H9 (cell line): ENCODE measurements at regions not wholly inside any gene's neighbourhood (a gene's known extent, or its start where the extent isn't known, plus 50 kb on each side); places are given as distances from the start of the nearest gene placed in this dataset.

Experiments
- DNase-seq: peaks from one replicate; pipeline ENCODE4 v3.0.0-alpha.2; 2017
- H2AFZ ChIP-seq: one replicate; pipeline ENCODE4 v1.6.1; 2013; ENCODE audit warnings: mild to moderate bottlenecking, low read length, control low read depth, moderate library complexity
- H2AK5ac ChIP-seq: 2 replicates; pipeline ENCODE4 v1.6.1; 2013; ENCODE audit warnings: low read length, control low read depth, mixed read lengths; ENCODE audit not compliant: insufficient read length
- H2BK120ac ChIP-seq: one replicate; pipeline ENCODE4 v1.6.1; 2013; ENCODE audit warnings: low read depth, mild to moderate bottlenecking, low read length, control low read depth, inconsistent platforms; ENCODE audit not compliant: poor library complexity, severe bottlenecking
- H2BK12ac ChIP-seq: 2 replicates; pipeline ENCODE4 v1.6.1; 2013; ENCODE audit warnings: low read length, control low read depth, mixed read lengths, low read depth; ENCODE audit not compliant: insufficient read length
- H2BK15ac ChIP-seq: 2 replicates; pipeline ENCODE4 v1.6.1; 2013; ENCODE audit warnings: low read depth, low read length, control low read depth
- H2BK20ac ChIP-seq: one replicate; pipeline ENCODE4 v1.6.1; 2013; ENCODE audit warnings: low read depth, mild to moderate bottlenecking, low read length, control low read depth, inconsistent platforms; ENCODE audit not compliant: poor library complexity, severe bottlenecking
- H2BK5ac ChIP-seq: 2 replicates; pipeline ENCODE4 v1.6.1; 2013; ENCODE audit warnings: low read length, control low read depth, mixed read lengths; ENCODE audit not compliant: insufficient read length
- H3K14ac ChIP-seq: 2 replicates; pipeline ENCODE4 v1.6.1; 2013; ENCODE audit warnings: low read length, control low read depth; ENCODE audit not compliant: insufficient read depth
- H3K18ac ChIP-seq: 2 replicates; pipeline ENCODE4 v1.6.1; 2013; ENCODE audit warnings: low read depth, mild to moderate bottlenecking, mixed read lengths, low read length, control low read depth; ENCODE audit not compliant: insufficient read length
- H3K23ac ChIP-seq: 2 replicates; pipeline ENCODE4 v1.6.1; 2013; ENCODE audit warnings: low read length, control low read depth, mixed read lengths, low read depth; ENCODE audit not compliant: insufficient read length
- H3K23me2 ChIP-seq: 2 replicates; pipeline ENCODE4 v1.6.1; 2013; ENCODE audit warnings: low read depth, mild to moderate bottlenecking, mixed read lengths, low read length, control low read depth; ENCODE audit not compliant: insufficient read length, poor library complexity, severe bottlenecking
- H3K27ac ChIP-seq: 2 replicates; pipeline ENCODE4 v1.5.1; 2013; ENCODE audit warnings: low read length, control low read depth, mixed read lengths, low read depth; ENCODE audit not compliant: insufficient read length
- H3K27me3 ChIP-seq: 2 replicates; pipeline ENCODE4 v1.6.1; 2013; ENCODE audit warnings: low read length, control low read depth, inconsistent platforms; ENCODE audit not compliant: insufficient read depth
- H3K4ac ChIP-seq: 2 replicates; pipeline ENCODE4 v1.6.1; 2013; ENCODE audit warnings: low read depth, mild to moderate bottlenecking, control low read depth, inconsistent platforms, low read length, moderate library complexity
- H3K4me1 ChIP-seq: 2 replicates; pipeline ENCODE4 v1.6.1; 2013; ENCODE audit warnings: low read length, control low read depth, inconsistent platforms; ENCODE audit not compliant: insufficient read depth
- H3K4me2 ChIP-seq: 2 replicates; pipeline ENCODE4 v1.6.1; 2013; ENCODE audit warnings: low read length, control low read depth, mixed read lengths; ENCODE audit not compliant: insufficient read length, insufficient read depth
- H3K56ac ChIP-seq: 2 replicates; pipeline ENCODE4 v1.6.1; 2013; ENCODE audit warnings: low read depth, mild to moderate bottlenecking, mixed read lengths, low read length, control low read depth; ENCODE audit not compliant: insufficient read length
- H3K79me1 ChIP-seq: 2 replicates; pipeline ENCODE4 v1.6.1; 2013; ENCODE audit warnings: low read depth, mild to moderate bottlenecking, moderate library complexity, low read length, control low read depth, inconsistent platforms; ENCODE audit not compliant: insufficient read depth, poor library complexity, severe bottlenecking
- H3K79me2 ChIP-seq: 2 replicates; pipeline ENCODE4 v1.6.1; 2013; ENCODE audit warnings: low read length, control low read depth, inconsistent platforms; ENCODE audit not compliant: insufficient read depth
- H3K9ac ChIP-seq: 2 replicates; pipeline ENCODE4 v1.6.1; 2013; ENCODE audit warnings: low read length, control low read depth, mixed read lengths; ENCODE audit not compliant: insufficient read length; ENCODE audit errors: extremely low read depth
- H3K9me3 ChIP-seq: one replicate; pipeline ENCODE4 v1.6.1; 2013; ENCODE audit warnings: low read depth, low read length, inconsistent platforms; ENCODE audit not compliant: control insufficient read depth
- H3T11ph ChIP-seq: one replicate; pipeline ENCODE4 v1.6.1; 2013; ENCODE audit warnings: mild to moderate bottlenecking, low read length, control low read depth, inconsistent platforms
- H4K20me1 ChIP-seq: one replicate; pipeline ENCODE4 v1.6.1; 2013; ENCODE audit not compliant: control insufficient read depth, insufficient read length, insufficient read depth
- H4K5ac ChIP-seq: 2 replicates; pipeline ENCODE4 v1.6.1; 2013; ENCODE audit warnings: low read depth, mild to moderate bottlenecking, mixed read lengths, low read length, control low read depth; ENCODE audit not compliant: insufficient read length
- H4K8ac ChIP-seq: replicated peaks from 2 replicates; pipeline ENCODE4 v1.6.1; 2013; ENCODE audit warnings: low read length, control low read depth, mixed read lengths, low read depth; ENCODE audit not compliant: insufficient read length
- H4K91ac ChIP-seq: 2 replicates; pipeline ENCODE4 v1.6.1; 2013; ENCODE audit warnings: low read depth, mild to moderate bottlenecking, moderate library complexity, mixed read lengths, low read length, control low read depth; ENCODE audit not compliant: insufficient read length
- H3K27ac Mint-ChIP-seq, 3 experiments: 2 replicates in 2 of 3; 3 replicates in 1 of 3; pipeline ENCODE4 v1.8.0; 2020 to 2021; ENCODE audit warnings: mixed read lengths in 3 of 3, mild to moderate bottlenecking in 1 of 3, moderate library complexity in 1 of 3
- H3K27me3 Mint-ChIP-seq: 2 replicates; pipeline ENCODE4 v1.8.0; 2021; ENCODE audit warnings: low read depth, mild to moderate bottlenecking, moderate library complexity, mixed read lengths
- H3K36me3 Mint-ChIP-seq, 3 experiments: 2 replicates in 2 of 3; 3 replicates in 1 of 3; pipeline ENCODE4 v1.8.0; 2020 to 2021; ENCODE audit warnings: low read depth in 3 of 3, mixed read lengths in 3 of 3; ENCODE audit not compliant: insufficient read depth in 1 of 3
- H3K4me1 Mint-ChIP-seq, 2 experiments: 2 replicates each; pipeline ENCODE4 v1.8.0; 2020; ENCODE audit warnings: mixed read lengths in 2 of 2
- H3K4me3 Mint-ChIP-seq, 2 experiments: 2 replicates in 1 of 2; 3 replicates in 1 of 2; pipeline ENCODE4 v1.8.0; 2020 to 2021; ENCODE audit warnings: mild to moderate bottlenecking in 2 of 2, mixed read lengths in 2 of 2, moderate library complexity in 1 of 2
- H3K9me3 Mint-ChIP-seq, 2 experiments: 2 replicates in 1 of 2; 3 replicates in 1 of 2; pipeline ENCODE4 v1.8.0; 2020; ENCODE audit warnings: mild to moderate bottlenecking in 2 of 2, mixed read lengths in 2 of 2, moderate library complexity in 1 of 2
- CTCF ChIP-seq: fragments of 200-600 bp; sonication (generic); conservative IDR thresholded peaks from 3 replicates; pipeline ENCODE4 v1.8.0; 2021; ENCODE audit warnings: antibody characterized with exemption, mild to moderate bottlenecking

- Histone ChIP-seq H3K4me2 (no peak overlapping the region), H3K79me1 (no peaks in the 10 kb centered on the region), H3K27ac (no peak overlapping the region), H3K14ac (no peak overlapping the region), H3K9ac (no peak overlapping the region), H2BK5ac (no peak overlapping the region), H4K91ac (no peak overlapping the region), H2BK12ac (no peak overlapping the region), H2AK5ac (no peak overlapping the region), H3T11ph (no peak overlapping the region), H2BK120ac (no peak overlapping the region), H3K4me1 (peaks cover 10% of the 10 kb centered on the region; the same call in 1 of the 2 replicates), H3K27me3 (no peaks in the 10 kb centered on the region), H3K18ac (no peak overlapping the region), H3K23me2 (no peaks in the 10 kb centered on the region), H3K56ac (no peak overlapping the region), H4K5ac (no peak overlapping the region), H3K79me2 (no peaks in the 10 kb centered on the region), H4K20me1 (no peaks in the 10 kb centered on the region), H3K4ac (no peak overlapping the region), H2BK20ac (no peak overlapping the region), H3K9me3 (peaks cover 5% of the 10 kb centered on the region), H4K8ac (no peak overlapping the region), H2BK15ac (no peak overlapping the region), H2AFZ (no peak overlapping the region), H3K23ac (no peak overlapping the region)
- H3K9me3 Mint-ChIP-seq = peaks cover 27% of the 10 kb centered on the region in 2 experiments
- no peak for DNase-seq
- H3K27me3 Mint-ChIP-seq = no peaks in the 10 kb centered on the region
- peaks cover 43 to 44% of the 10 kb centered on the region in 2 experiments for H3K4me1 Mint-ChIP-seq
- H3K27ac Mint-ChIP-seq = no peak overlapping the region
- no peak overlapping the region for H3K4me3 Mint-ChIP-seq
- no peak for TF ChIP-seq CTCF
- peaks cover 10 to 26% (median 15%) of the 10 kb centered on the region in 3 experiments for H3K36me3 Mint-ChIP-seq
Observed at GRCh38 chr6:90432937-90433336, 136.3 kb upstream of the BACH2 start.
